AG10803 (cell line): ENCODE measurements at regions not wholly inside any gene's neighbourhood (a gene's known extent, or its start where the extent isn't known, plus 50 kb on each side); places are given as distances from the start of the nearest gene placed in this dataset.
A peak's percentile ranks its signal among the peaks of the same experiment; 100 is the strongest.

Experiments used
- DNase-seq: peaks from one replicate; pipeline ENCODE4 v3.0.0; 2010; ENCODE audit warnings: low read depth
- H3K4me3 ChIP-seq: 2 replicates; pipeline ENCODE4 v1.5.1; 2011; ENCODE audit warnings: mild to moderate bottlenecking, low read length, control low read depth
- TF ChIP-seq, protein P1 (sequence below): conservative IDR thresholded peaks from 2 replicates; pipeline ENCODE4 v1.5.1; 2011; ENCODE audit warnings: mild to moderate bottlenecking, low read length, control low read depth, inconsistent platforms

DNA sequence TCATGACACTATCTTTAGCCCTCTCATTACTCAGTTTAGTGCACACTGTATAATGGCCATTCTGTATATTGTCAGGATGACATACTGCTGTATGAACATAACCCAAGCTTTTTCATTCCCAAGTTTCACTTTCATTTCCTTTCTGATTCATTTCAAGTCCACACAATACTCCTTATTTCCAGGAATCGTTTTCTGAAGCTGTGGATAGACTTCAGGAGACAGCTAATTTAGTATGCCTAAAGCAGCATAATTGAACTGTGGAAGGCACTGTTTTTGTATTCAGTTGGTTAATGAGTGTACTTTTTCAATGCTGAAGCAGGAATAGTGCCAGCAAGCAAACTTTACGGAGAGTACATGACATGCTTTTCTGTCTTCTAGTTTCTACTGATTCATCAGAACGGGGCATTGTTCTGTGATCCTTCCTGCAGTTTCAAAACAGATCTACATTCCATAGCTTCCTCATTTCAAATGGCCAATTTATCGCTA lies 578.5 kb upstream of the ZP4 start:
- DNase-seq: no peak
- no peak overlapping the region for H3K4me3 ChIP-seq
- TF ChIP-seq, protein P1, sequence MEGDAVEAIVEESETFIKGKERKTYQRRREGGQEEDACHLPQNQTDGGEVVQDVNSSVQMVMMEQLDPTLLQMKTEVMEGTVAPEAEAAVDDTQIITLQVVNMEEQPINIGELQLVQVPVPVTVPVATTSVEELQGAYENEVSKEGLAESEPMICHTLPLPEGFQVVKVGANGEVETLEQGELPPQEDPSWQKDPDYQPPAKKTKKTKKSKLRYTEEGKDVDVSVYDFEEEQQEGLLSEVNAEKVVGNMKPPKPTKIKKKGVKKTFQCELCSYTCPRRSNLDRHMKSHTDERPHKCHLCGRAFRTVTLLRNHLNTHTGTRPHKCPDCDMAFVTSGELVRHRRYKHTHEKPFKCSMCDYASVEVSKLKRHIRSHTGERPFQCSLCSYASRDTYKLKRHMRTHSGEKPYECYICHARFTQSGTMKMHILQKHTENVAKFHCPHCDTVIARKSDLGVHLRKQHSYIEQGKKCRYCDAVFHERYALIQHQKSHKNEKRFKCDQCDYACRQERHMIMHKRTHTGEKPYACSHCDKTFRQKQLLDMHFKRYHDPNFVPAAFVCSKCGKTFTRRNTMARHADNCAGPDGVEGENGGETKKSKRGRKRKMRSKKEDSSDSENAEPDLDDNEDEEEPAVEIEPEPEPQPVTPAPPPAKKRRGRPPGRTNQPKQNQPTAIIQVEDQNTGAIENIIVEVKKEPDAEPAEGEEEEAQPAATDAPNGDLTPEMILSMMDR: no peak

DNA sequence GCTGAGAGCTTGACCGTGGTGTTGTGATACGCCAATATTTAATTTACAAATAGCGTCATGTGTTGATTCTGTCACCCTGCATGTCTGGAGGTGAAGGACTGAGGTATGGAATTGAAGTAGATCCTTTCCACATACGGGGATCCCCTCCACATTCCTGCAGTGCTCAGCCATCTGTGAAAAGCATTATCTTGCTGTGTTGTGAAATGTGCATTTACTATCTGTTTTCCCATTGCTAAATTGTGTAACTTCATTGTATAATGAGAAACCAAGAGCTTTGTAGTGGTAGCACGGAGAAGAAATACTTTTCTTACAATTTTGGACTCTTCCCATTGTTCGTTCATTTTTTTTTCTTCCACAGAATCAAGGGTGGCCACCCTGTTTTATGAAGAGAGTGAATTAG lies 577.3 kb upstream of the ZP4 start:
- TF ChIP-seq, protein P1: no peak
- H3K4me3 ChIP-seq: no peak overlapping the region
- DNase-seq: no peak

DNA sequence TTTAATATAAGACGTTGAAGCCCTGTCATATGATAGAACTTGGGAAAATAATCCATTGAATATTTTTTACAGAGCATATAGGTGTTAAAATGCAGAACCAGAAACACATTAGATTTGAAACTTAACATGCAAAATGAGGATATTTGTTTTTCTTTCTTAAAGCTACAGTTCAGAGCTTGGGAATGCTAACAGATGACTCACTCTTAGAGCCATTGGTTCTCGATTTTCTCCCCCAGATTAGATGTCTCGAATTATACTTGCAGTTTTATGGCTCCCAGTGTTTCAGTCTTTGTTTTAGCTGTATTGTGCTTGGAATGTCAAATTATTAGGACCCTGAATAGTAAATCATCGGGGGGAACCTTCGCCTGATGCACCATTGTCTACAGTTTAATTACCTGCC lies 575.7 kb upstream of the ZP4 start:
- no peak for DNase-seq
- TF ChIP-seq, protein P1: no peak
- H3K4me3 ChIP-seq: no peak overlapping the region

DNA sequence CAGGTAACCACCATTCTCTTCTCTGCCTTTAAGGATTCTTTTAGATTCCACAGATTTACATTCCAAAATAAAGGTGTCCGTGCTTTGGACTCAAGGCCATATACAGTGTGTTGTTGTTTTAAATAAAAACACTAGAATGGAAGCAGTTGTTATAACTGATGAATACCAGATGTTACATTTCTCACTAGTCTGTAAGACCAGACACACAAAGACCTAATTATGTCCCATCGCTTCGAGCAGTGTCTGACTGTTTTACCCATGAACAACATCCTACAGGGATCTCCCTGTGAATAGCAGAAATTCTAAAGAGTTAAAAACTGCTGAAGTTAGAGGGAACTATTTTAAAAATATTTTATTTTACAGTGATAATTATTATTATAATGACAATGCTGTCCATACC lies 574.7 kb upstream of the ZP4 start:
- TF ChIP-seq, protein P1: no peak
- no peak overlapping the region for H3K4me3 ChIP-seq
- peak; percentile 14 for DNase-seq

DNA sequence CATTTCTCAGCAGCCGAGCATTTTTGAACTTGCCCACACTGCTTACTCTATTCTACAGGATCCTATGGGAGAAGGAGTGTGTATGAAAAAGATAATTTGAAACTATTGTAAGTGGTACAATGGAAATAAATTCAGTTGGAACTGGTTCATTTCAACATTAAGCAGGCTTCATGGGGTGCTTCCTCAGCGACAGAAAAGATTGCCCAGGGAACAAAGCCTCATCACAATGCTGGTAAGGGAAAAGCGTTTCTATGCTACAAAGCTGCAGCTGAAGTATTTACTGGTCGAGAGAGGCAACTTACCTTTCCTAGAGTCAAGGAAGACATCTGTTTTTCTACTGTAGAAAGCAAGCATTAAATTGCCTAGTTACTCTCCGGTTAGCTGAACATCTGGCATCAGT lies 568.2 kb upstream of the ZP4 start:
- DNase-seq: no peak
- no peak overlapping the region for H3K4me3 ChIP-seq
- TF ChIP-seq, protein P1: no peak

DNA sequence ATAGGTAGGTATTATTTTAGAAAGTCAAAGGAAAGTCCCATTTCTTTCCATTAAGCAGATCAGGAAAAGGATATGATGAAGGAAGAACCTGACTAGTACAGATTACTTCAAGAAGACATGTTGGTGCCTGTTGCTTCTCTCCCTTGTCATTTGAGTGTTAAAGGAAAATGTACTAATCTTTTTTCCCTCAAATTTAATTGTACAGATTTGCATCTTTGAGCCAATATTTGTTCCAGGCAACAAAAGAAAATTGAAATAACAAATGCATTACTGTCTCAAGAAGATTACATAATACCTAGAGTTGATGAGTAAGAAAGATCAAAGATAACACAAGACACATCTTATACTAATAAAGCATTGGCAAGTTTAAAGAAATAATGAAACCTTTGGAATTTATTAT lies 566.9 kb upstream of the ZP4 start:
- TF ChIP-seq, protein P1: no peak
- DNase-seq: no peak
- H3K4me3 ChIP-seq: no peak overlapping the region

DNA sequence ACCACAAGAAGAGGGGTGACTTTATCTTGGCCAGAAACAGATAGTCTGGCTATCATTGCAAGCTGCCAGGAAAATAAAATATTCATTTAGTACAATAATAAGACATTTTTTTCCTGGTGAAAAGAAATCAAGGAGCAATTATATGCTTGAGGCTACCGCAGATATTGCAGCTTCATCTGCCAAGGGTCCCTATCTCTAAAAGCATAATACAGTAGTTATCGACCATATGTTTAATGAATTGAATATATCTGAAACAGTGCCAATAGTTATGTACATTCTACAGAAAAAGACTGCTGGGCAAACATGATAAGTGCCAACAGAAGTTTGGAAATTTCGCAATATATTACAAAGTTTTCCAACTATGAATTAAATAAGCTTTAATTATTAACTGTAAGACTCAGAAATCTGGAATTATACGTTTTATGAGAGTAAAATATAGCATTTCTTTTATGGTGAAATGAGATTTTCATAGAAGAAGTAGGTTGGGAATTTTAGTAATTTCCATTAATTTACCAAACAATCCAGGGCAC lies 561.1 kb upstream of the ZP4 start:
- DNase-seq: no peak
- TF ChIP-seq, protein P1: no peak
- H3K4me3 ChIP-seq: no peak overlapping the region
